ENCODE measurements at regions not wholly inside any gene's neighbourhood (a gene's known extent, or its start where the extent isn't known, plus 50 kb on each side); places are given as distances from the start of the nearest gene placed in this dataset.

GRCh38 chr11:109247071-109247470 is 174.9 kb upstream of the C11orf87 start:
- intact Hi-C loops (cut with micrococcal nuclease), result no loop called here
- no peak overlapping the region for H3K27ac ChIP-seq (ENCODE audit: low read length)
- Mint-ChIP-seq H3K9me3 (peaks cover 0 to 10% of the 10 kb centered on the region in 2 donors), H3K36me3 (no peaks in the 10 kb centered on the region), H3K27me3 (ENCODE audit: low read depth in 2 of 2) (no peaks in the 10 kb centered on the region), H3K27ac (no peak overlapping the region), H3K4me1 (no peaks in the 10 kb centered on the region), H3K4me3 (no peak overlapping the region)
- 84% methylated on average over 5 of the region's 5 CpGs for WGBS (ENCODE audit: insufficient coverage)
- no peak for ATAC-seq
- H3K36me3 ChIP-seq (ENCODE audit: control insufficient read depth, insufficient read depth, low read length), result no peaks in the 10 kb centered on the region
- DNase-seq, result no peak
- H3K4me1 ChIP-seq (ENCODE audit: control insufficient read depth, insufficient read depth, low read length), result no peaks in the 10 kb centered on the region
- no peaks in the 10 kb centered on the region for H3K9me3 ChIP-seq (ENCODE audit: control insufficient read depth, insufficient read depth, low read length)
- no peaks in the 10 kb centered on the region for H3K27me3 ChIP-seq (ENCODE audit: control insufficient read depth, insufficient read depth, low read length)
- no peak overlapping the region for H3K4me3 ChIP-seq (ENCODE audit: low read length)
- TF ChIP-seq CTCF (IDR thresholded peaks at IDR 0.05), result no peak

GRCh38 chr11:109249597-109249996 is 172.4 kb upstream of the C11orf87 start:
- H3K4me1 ChIP-seq (ENCODE audit: control insufficient read depth, insufficient read depth, low read length), result no peaks in the 10 kb centered on the region
- no peak overlapping the region for H3K4me3 Mint-ChIP-seq
- ATAC-seq (no peak), DNase-seq (no peak)
- no peaks in the 10 kb centered on the region for H3K36me3 Mint-ChIP-seq
- H3K4me3 ChIP-seq (ENCODE audit: low read length), result no peak overlapping the region
- H3K9me3 ChIP-seq (ENCODE audit: control insufficient read depth, insufficient read depth, low read length), result no peaks in the 10 kb centered on the region
- no peaks in the 10 kb centered on the region for H3K4me1 Mint-ChIP-seq
- intact Hi-C loops (cut with micrococcal nuclease), result no loop called here
- no peaks in the 10 kb centered on the region for H3K36me3 ChIP-seq (ENCODE audit: control insufficient read depth, insufficient read depth, low read length)
- no peaks in the 10 kb centered on the region for H3K27me3 ChIP-seq (ENCODE audit: control insufficient read depth, insufficient read depth, low read length)
- no peaks in the 10 kb centered on the region for H3K27me3 Mint-ChIP-seq (ENCODE audit: low read depth in 2 of 2)
- no peak overlapping the region for H3K27ac ChIP-seq (ENCODE audit: low read length)
- H3K27ac Mint-ChIP-seq, result no peak overlapping the region
- H3K9me3 Mint-ChIP-seq, result peaks cover 2 to 12% of the 10 kb centered on the region in 2 donors
- TF ChIP-seq CTCF (IDR thresholded peaks at IDR 0.05), result no peak
- 37% methylated on average over 3 of the region's 3 CpGs for WGBS (ENCODE audit: insufficient coverage)

GRCh38 chr11:109251230-109251629 is 170.8 kb upstream of the C11orf87 start:
- H3K9me3 ChIP-seq (ENCODE audit: control insufficient read depth, insufficient read depth, low read length), result no peaks in the 10 kb centered on the region
- Mint-ChIP-seq H3K36me3 (no peaks in the 10 kb centered on the region), H3K27me3 (ENCODE audit: low read depth in 2 of 2) (no peaks in the 10 kb centered on the region), H3K4me1 (no peaks in the 10 kb centered on the region), H3K4me3 (no peak overlapping the region), H3K9me3 (peaks cover 2 to 15% of the 10 kb centered on the region in 2 donors), H3K27ac (no peak overlapping the region)
- H3K27ac ChIP-seq (ENCODE audit: low read length), result no peak overlapping the region
- H3K4me1 ChIP-seq (ENCODE audit: control insufficient read depth, insufficient read depth, low read length), result no peaks in the 10 kb centered on the region
- ATAC-seq (no peak), DNase-seq (no peak)
- TF ChIP-seq CTCF (IDR thresholded peaks at IDR 0.05), result no peak
- H3K36me3 ChIP-seq (ENCODE audit: control insufficient read depth, insufficient read depth, low read length), result no peaks in the 10 kb centered on the region
- no peak overlapping the region for H3K4me3 ChIP-seq (ENCODE audit: low read length)
- intact Hi-C loops (cut with micrococcal nuclease), result no loop called here
- H3K27me3 ChIP-seq (ENCODE audit: control insufficient read depth, insufficient read depth, low read length), result no peaks in the 10 kb centered on the region
- WGBS (ENCODE audit: insufficient coverage), result 89% methylated on average over 3 of the region's 5 CpGs

GRCh38 chr11:109264128-109264527 is 157.9 kb upstream of the C11orf87 start:
- H3K9me3 Mint-ChIP-seq, result peaks cover 14 to 17% of the 10 kb centered on the region in 2 donors
- no peak overlapping the region for H3K4me3 ChIP-seq (ENCODE audit: low read length)
- H3K4me3 Mint-ChIP-seq, result no peak overlapping the region

More at GRCh38 chr11:109264128-109264527, 157.9 kb upstream of the C11orf87 start:
- Mint-ChIP-seq H3K36me3 (peaks cover 9% of the 10 kb centered on the region), H3K27ac (no peak overlapping the region), H3K27me3 (ENCODE audit: low read depth in 2 of 2) (no peaks in the 10 kb centered on the region), H3K4me1 (no peaks in the 10 kb centered on the region)
- DNase-seq, result no peak
- Histone ChIP-seq H3K36me3 (ENCODE audit: control insufficient read depth, insufficient read depth, low read length) (no peaks in the 10 kb centered on the region), H3K9me3 (ENCODE audit: control insufficient read depth, insufficient read depth, low read length) (peaks cover 6% of the 10 kb centered on the region), H3K4me1 (ENCODE audit: control insufficient read depth, insufficient read depth, low read length) (no peaks in the 10 kb centered on the region), H3K27ac (ENCODE audit: low read length) (no peak overlapping the region), H3K27me3 (ENCODE audit: control insufficient read depth, insufficient read depth, low read length) (no peaks in the 10 kb centered on the region)
- ATAC-seq, result no peak
- WGBS (ENCODE audit: insufficient coverage), result 100% methylated on average over 1 of the region's 1 CpG
- intact Hi-C loops (cut with micrococcal nuclease), result no loop called here
- TF ChIP-seq CTCF (IDR thresholded peaks at IDR 0.05), result no peak

All from natural killer cell (primary cell).